GM20431 (cell line): ENCODE measurements at regions not wholly inside any gene's neighbourhood (a gene's known extent, or its start where the extent isn't known, plus 50 kb on each side); places are given as distances from the start of the nearest gene placed in this dataset.

Experiments
- in situ Hi-C: fragments of 300-500 bp; cut with MseI, MboI; formaldehyde crosslinking; loops from one replicate; pipeline ENCODE4 v1.15.0; 2020; ENCODE audit warnings: low sequenced_read_pairs; ENCODE audit not compliant: unreplicated experiment

- in situ Hi-C loops = no loop called here
These were observed 880.6 kb downstream of the TSN start for GRCh38 chr2:122636097-122636496.

DNA sequence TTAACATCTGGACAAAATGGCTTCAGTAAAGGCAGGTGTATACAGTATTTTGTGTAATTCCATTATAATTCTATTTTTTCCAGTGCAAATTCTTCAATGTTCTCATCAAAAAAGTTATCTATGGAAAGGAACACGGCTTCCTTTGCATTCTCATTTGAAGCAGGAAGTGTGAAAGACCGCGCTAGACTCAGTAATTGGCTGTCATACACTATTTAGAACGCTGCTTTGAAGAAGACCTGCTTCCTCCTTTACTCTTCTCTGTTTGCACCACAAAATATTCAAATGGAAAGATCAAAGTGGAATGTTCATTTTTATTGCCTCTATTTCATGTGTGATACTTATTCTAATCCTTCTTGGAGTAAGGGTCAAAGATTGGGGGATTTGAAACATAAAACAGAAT is 883.7 kb downstream of the TSN start:
- in situ Hi-C loops = no loop called here

GRCh38 chr2:122639711-122640110 is 884.3 kb downstream of the TSN start:
- in situ Hi-C loops = no loop called here

- in situ Hi-C loops = no loop called here
These were observed 888.4 kb downstream of the TSN start for GRCh38 chr2:122643725-122644329.

- in situ Hi-C loops = no loop called here
These were observed 895.8 kb downstream of the TSN start for GRCh38 chr2:122651236-122651635.

DNA sequence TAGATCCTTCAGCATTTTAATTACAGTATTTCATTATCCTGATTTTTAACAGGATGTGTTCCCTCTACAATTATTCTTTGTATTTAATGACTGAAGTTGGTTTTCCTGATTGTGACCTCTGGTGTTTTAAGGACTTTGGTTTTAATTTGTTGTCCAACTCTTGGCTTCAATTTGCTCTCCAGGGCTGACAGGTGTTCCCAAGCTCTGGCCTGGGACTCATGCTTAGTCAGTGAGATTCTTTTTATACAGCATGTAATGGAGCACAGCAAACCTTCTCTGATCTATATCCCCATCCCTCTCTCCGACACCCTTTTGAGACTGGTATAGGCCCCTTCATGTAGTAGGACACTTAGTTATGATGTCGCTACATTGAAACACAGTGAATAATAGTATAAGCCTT is 896.3 kb downstream of the TSN start:
- in situ Hi-C loops = no loop called here

- in situ Hi-C loops = no loop called here
These were observed 897.2 kb downstream of the TSN start for GRCh38 chr2:122652670-122653069.

- in situ Hi-C loops = no loop called here
These were observed 901.0 kb downstream of the TSN start for GRCh38 chr2:122656403-122656802.

GRCh38 chr2:122660786-122661634 is 905.6 kb downstream of the TSN start:
- in situ Hi-C loops = no loop called here

- in situ Hi-C loops = no loop called here
These were observed 908.2 kb downstream of the TSN start for GRCh38 chr2:122663620-122664019.

- in situ Hi-C loops = no loop called here
These were observed 914.2 kb downstream of the TSN start for GRCh38 chr2:122669627-122670026.

DNA sequence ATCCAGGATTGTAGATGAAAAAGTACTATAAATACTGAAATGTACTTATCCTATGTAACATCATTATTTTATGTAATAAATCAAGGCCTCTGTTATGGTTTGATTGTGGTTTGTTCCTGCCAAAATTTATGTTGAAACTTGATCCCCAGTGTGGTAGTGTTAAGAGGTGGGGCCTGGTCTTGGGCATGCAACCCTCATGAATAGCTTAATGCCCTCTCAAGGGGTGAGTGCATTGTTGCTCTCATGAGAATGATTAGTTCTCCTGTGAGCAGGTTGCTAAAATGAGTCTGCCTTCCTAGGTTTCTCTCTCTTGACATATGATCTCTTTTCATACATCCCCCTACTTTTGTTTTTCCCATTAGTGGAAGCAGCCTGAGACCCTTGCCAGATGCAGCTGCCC is 915.4 kb downstream of the TSN start:
- in situ Hi-C loops = no loop called here

GRCh38 chr2:122680662-122681061 is 925.2 kb downstream of the TSN start:
- in situ Hi-C loops = no loop called here

- in situ Hi-C loops = no loop called here
These were observed 926.2 kb downstream of the TSN start for GRCh38 chr2:122681626-122682025.

DNA sequence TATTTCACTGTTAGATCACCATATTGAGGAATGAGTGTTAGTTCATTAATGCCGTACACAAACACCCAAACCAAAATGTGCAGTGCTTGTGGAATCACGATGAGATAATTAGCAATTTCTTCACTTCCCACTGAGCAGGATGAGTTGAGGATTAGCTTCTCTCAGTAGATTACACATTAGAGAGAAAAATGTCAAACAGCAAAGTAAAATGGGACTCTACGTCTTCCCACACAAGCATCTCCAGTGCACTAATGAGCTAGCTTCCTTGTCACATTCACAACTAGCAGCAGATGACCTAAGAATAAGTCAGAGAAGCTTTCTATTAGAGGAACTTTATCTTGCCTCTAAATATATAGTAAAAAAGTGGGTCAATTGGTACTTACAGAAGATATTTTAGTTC is 926.9 kb downstream of the TSN start:
- in situ Hi-C loops = no loop called here

DNA sequence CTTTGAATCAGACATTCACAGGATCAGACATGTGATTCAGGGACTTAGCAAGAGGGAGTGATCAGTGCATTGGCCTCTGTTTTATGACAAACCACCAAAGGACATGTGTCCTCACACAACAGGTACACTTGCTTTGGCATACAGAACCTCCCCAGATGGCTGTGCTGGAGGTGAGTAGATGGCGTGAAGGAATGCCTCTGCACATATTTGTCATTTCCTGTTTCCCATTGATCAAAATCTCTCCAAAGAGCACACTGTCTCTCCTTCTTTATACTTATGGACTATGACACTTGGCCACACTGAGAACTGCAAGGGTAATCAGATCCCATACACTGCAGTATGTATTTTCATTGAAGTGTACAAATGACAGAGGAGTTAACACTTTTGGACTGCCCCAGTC is 927.6 kb downstream of the TSN start:
- in situ Hi-C loops = no loop called here

DNA sequence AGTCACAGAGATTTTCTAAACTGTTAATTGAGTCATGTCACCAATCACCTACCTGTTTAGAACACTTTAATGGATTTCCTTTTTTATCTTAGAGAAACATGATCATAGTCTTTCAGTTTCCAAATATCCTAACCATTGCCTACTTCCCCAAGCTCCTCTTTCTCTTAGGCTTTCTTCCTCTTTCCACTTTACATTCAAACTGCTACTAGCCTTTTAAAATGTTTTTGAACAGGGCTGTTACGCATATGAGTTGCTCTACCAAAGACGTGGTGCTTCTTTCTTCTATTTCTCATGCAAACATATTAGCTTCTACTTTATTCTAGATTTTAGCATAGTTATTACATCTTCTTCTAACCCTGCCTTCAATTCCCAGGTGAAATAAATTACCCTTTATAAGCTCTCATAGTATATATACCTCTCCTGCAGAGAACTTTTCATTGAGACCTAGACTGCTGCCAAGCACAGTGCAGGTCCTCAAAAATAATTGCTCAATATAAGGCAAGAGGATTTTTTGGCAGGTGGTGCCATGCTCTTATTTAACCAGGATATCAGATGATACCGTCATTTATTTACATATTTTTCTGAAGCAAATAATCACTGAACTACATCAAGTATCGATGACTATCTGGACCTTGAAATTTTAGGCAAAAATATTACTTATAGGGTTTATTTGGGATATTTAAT is 937.1 kb downstream of the TSN start:
- in situ Hi-C loops = no loop called here

- in situ Hi-C loops = no loop called here
These were observed 942.0 kb downstream of the TSN start for GRCh38 chr2:122697415-122697814.

DNA sequence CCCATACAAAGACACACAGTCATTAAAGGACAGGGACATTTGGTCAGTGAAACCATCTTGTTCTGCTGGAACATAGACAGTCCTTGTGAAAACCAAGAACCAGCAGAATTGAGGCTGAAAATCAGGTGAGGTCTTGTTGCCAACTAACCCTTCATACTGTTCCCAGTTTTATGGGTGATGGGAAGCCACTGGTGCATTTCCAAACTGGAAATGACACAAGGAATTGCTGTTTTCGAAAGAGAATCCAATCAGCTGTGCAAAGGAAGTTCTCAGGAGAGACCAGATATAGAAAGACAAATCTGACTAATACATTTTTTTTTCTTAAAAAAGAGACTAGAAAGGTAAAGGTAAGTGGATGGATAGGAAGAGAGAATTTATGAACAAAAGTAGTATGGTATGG is 948.2 kb downstream of the TSN start:
- in situ Hi-C loops = no loop called here

DNA sequence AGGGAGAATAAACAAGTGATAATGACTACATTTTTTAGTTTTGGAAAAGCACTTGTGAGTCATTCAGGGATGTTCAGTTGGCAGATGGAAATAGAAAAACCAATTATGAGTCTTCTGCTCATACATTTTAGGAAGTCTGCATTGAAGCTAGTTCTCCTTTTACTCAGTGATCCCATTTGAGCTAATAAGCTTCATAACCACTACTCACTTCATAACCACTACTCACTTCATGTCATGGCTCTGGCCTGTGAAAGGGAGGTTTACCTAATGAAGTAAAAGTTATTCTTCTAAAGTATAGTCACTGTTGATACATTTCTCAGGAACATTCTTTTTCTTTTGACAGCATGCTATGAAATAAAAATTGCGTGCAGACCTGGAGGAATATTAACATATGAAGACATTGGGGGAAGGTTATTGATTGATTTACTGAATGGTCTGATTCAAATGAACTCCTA is 948.7 kb downstream of the TSN start:
- in situ Hi-C loops = no loop called here

- in situ Hi-C loops = no loop called here
These were observed 950.3 kb downstream of the TSN start for GRCh38 chr2:122705746-122706145.
